ENCODE measurements at regions not wholly inside any gene's neighbourhood (a gene's known extent, or its start where the extent isn't known, plus 50 kb on each side); places are given as distances from the start of the nearest gene placed in this dataset.

DNA sequence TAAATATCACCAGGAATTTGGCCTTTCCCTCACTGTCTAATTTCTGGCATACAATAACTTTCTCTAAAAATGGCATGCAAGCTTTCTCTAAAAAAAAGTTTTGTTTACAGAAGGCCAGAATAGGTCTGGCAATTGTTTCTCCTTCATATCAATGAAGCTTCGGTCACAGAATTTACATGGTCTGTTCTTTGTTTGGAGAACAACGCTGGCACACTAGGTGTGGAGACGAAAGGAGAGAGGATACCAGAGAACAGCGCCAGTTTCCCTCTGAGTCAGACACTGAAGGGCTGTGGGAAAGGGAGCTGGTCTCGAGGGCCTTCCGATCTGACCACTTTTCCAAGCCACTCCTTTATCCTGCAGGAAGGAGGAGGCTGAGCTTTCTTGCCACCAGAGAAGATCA lies 60.1 kb upstream of the ITGA1 start:
- no peaks in the 10 kb centered on the region for H3K4me1 Mint-ChIP-seq (ENCODE audit: low read depth, unreplicated experiment)
- H3K27me3 Mint-ChIP-seq (ENCODE audit: unreplicated experiment): no peaks in the 10 kb centered on the region
- DNase-seq: no peak
- H3K27ac Mint-ChIP-seq (ENCODE audit: unreplicated experiment): no peak overlapping the region
- TF ChIP-seq, protein P1, sequence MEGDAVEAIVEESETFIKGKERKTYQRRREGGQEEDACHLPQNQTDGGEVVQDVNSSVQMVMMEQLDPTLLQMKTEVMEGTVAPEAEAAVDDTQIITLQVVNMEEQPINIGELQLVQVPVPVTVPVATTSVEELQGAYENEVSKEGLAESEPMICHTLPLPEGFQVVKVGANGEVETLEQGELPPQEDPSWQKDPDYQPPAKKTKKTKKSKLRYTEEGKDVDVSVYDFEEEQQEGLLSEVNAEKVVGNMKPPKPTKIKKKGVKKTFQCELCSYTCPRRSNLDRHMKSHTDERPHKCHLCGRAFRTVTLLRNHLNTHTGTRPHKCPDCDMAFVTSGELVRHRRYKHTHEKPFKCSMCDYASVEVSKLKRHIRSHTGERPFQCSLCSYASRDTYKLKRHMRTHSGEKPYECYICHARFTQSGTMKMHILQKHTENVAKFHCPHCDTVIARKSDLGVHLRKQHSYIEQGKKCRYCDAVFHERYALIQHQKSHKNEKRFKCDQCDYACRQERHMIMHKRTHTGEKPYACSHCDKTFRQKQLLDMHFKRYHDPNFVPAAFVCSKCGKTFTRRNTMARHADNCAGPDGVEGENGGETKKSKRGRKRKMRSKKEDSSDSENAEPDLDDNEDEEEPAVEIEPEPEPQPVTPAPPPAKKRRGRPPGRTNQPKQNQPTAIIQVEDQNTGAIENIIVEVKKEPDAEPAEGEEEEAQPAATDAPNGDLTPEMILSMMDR (IDR thresholded peaks at IDR 0.05; ENCODE audit: partially characterized antibody, unreplicated experiment): no peak
- H3K36me3 Mint-ChIP-seq (ENCODE audit: unreplicated experiment): no peaks in the 10 kb centered on the region
- H3K9me3 Mint-ChIP-seq (ENCODE audit: unreplicated experiment): no peaks in the 10 kb centered on the region
- no peak overlapping the region for H3K4me3 Mint-ChIP-seq (ENCODE audit: unreplicated experiment)

DNA sequence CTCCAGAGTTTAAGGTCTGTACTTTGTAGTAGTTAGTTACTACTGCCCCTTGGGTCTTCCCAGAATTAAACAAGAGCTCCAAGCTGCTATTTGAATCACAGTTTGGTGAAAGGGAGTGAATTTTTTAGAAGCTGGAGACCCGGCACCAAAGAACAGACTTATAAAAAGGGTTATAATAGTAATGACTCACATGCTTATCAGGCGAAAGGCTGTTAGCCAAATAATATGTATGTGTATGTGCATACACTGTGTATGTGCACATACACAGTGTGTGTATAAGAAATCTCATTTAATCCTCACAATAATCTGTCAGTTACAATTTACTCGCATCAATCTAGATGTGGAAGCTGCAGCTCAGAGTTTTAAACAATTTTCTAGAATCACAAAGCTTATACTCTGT lies 59.5 kb upstream of the ITGA1 start:
- TF ChIP-seq, protein P1 (IDR thresholded peaks at IDR 0.05; ENCODE audit: partially characterized antibody, unreplicated experiment): no peak
- no peak for DNase-seq
- Mint-ChIP-seq H3K4me3 (ENCODE audit: unreplicated experiment) (no peak overlapping the region), H3K27me3 (ENCODE audit: unreplicated experiment) (no peaks in the 10 kb centered on the region), H3K9me3 (ENCODE audit: unreplicated experiment) (no peaks in the 10 kb centered on the region), H3K27ac (ENCODE audit: unreplicated experiment) (no peak overlapping the region), H3K4me1 (ENCODE audit: low read depth, unreplicated experiment) (no peaks in the 10 kb centered on the region), H3K36me3 (ENCODE audit: unreplicated experiment) (no peaks in the 10 kb centered on the region)

- Mint-ChIP-seq H3K27ac (ENCODE audit: unreplicated experiment) (no peak overlapping the region), H3K4me3 (ENCODE audit: unreplicated experiment) (no peak overlapping the region), H3K9me3 (ENCODE audit: unreplicated experiment) (no peaks in the 10 kb centered on the region), H3K36me3 (ENCODE audit: unreplicated experiment) (no peaks in the 10 kb centered on the region), H3K4me1 (ENCODE audit: low read depth, unreplicated experiment) (no peaks in the 10 kb centered on the region), H3K27me3 (ENCODE audit: unreplicated experiment) (no peaks in the 10 kb centered on the region)
- no peak for DNase-seq
- TF ChIP-seq, protein P1 (IDR thresholded peaks at IDR 0.05; ENCODE audit: partially characterized antibody, unreplicated experiment): no peak
Measured at GRCh38 chr5:52728686-52729085, 59.0 kb upstream of the ITGA1 start.

DNA sequence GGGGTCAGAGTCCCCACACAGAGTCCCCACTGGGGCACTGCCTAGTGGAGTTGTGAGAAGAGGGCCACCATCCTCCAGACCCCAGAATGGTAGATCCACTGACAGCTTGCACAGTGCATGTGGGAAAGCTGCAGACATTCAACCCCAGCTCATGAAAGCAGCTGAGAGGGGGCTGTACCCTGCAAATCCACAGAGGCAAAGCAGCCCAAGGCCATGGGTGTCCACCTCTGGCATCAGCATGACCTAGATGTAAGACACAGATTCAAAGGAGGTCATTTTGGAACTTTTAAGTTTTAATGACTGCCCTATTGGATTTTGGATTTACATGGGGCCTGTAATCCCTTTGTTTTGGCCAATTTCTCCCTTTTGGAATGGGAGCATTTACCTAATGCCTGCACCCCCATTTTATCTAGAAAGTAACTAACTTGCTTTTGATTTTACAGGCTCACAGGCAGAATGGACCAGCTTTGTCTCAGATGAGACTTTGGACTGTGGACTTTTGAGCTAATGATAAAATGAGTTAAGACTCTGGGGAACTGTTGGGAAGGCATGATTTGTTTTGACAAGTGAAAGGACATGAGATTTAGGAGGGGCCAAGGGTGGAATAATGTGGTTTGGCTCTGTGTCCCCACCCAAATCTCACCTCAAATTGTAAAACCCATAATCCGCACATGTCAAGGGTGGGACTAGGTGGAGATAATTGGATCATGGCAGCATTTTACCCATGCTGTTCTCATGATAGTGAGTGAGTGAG lies 56.3 kb upstream of the ITGA1 start:
- H3K36me3 Mint-ChIP-seq (ENCODE audit: unreplicated experiment): no peaks in the 10 kb centered on the region
- DNase-seq: no peak
- TF ChIP-seq, protein P1 (IDR thresholded peaks at IDR 0.05; ENCODE audit: partially characterized antibody, unreplicated experiment): no peak
- no peak overlapping the region for H3K4me3 Mint-ChIP-seq (ENCODE audit: unreplicated experiment)
- no peaks in the 10 kb centered on the region for H3K9me3 Mint-ChIP-seq (ENCODE audit: unreplicated experiment)
- no peaks in the 10 kb centered on the region for H3K27me3 Mint-ChIP-seq (ENCODE audit: unreplicated experiment)
- no peak overlapping the region for H3K27ac Mint-ChIP-seq (ENCODE audit: unreplicated experiment)
- H3K4me1 Mint-ChIP-seq (ENCODE audit: low read depth, unreplicated experiment): no peaks in the 10 kb centered on the region

DNA sequence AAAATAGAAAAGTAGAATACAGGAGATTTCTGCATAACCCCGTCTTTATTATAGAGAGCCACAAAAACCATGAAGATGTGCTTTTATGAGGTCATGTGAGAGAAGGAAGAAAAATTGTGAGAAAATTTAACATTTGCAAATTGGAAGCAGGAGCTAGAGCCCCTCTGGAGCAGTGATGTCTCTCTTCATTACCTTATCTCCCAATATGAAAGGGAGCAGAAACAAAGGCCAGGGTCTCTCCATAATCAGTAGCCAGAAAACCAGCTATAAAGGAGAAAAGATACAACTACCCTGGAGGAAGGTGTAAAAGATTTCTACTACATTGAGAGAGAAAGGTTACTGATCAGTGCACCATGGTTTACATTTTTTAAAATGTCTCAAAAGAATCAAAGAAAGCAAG lies 53.2 kb upstream of the ITGA1 start:
- Mint-ChIP-seq H3K9me3 (ENCODE audit: unreplicated experiment) (no peaks in the 10 kb centered on the region), H3K4me1 (ENCODE audit: low read depth, unreplicated experiment) (no peaks in the 10 kb centered on the region), H3K36me3 (ENCODE audit: unreplicated experiment) (no peaks in the 10 kb centered on the region), H3K27me3 (ENCODE audit: unreplicated experiment) (no peaks in the 10 kb centered on the region), H3K27ac (ENCODE audit: unreplicated experiment) (no peak overlapping the region), H3K4me3 (ENCODE audit: unreplicated experiment) (no peak overlapping the region)
- DNase-seq: no peak
- TF ChIP-seq, protein P1 (IDR thresholded peaks at IDR 0.05; ENCODE audit: partially characterized antibody, unreplicated experiment): no peak
